Tibial nerve (tissue), 4 donors: ENCODE measurements at regions not wholly inside any gene's neighbourhood (a gene's known extent, or its start where the extent isn't known, plus 50 kb on each side); places are given as distances from the start of the nearest gene placed in this dataset.

ENCODE experiments used
- EP300 ChIP-seq, 2 donors: sonication (generic); formaldehyde crosslinking; IDR thresholded peaks; one replicate each; pipeline ENCODE4 v1.6.1; 2017; ENCODE audit warnings: antibody characterized with exemption in 2 of 2, mild to moderate bottlenecking in 1 of 2
- POLR2A ChIP-seq, 2 donors: fragments of 450-650 bp; IDR thresholded peaks; one replicate each; pipeline ENCODE4 v1.6.1; 2017; ENCODE audit warnings: antibody characterized with exemption in 2 of 2, mild to moderate bottlenecking in 2 of 2, moderate library complexity in 2 of 2
- TF ChIP-seq, protein P1 (sequence below), 5 experiments: fragments of 200-600 bp in 3 of 5; fragments of 450-650 bp in 2 of 5; sonication (generic) in 3 of 5; IDR thresholded peaks; one replicate each; pipeline ENCODE4 v1.5.1; 2016 to 2019; ENCODE audit warnings: antibody characterized with exemption in 5 of 5, mild to moderate bottlenecking in 3 of 5, moderate library complexity in 2 of 5

DNA sequence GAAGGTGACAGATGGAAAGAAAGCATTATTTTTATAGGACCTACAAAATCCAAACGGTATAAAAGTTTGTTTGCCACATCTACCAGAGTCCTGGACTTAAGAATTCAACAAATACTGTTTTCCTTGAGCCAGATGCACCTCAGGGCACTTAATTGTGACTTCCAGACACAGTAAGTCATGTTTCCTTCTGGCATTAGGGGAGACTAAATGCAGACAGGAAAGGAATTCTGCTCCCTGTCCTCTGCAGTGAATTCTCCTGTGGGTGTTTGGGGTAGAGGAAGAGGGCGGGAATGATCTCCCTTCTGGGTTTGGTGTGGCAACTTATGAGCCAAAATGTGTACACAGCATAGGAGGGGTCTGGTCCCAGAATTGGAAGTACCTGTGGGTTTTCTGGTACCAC, 93.9 kb upstream of the ZDHHC17 start:
- TF ChIP-seq EP300 (IDR thresholded peaks at IDR 0.05) (no peak), POLR2A (IDR thresholded peaks at IDR 0.05) (no peak)
- TF ChIP-seq, protein P1, sequence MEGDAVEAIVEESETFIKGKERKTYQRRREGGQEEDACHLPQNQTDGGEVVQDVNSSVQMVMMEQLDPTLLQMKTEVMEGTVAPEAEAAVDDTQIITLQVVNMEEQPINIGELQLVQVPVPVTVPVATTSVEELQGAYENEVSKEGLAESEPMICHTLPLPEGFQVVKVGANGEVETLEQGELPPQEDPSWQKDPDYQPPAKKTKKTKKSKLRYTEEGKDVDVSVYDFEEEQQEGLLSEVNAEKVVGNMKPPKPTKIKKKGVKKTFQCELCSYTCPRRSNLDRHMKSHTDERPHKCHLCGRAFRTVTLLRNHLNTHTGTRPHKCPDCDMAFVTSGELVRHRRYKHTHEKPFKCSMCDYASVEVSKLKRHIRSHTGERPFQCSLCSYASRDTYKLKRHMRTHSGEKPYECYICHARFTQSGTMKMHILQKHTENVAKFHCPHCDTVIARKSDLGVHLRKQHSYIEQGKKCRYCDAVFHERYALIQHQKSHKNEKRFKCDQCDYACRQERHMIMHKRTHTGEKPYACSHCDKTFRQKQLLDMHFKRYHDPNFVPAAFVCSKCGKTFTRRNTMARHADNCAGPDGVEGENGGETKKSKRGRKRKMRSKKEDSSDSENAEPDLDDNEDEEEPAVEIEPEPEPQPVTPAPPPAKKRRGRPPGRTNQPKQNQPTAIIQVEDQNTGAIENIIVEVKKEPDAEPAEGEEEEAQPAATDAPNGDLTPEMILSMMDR (IDR thresholded peaks at IDR 0.05): no peak
